Upper lobe of right lung (tissue), 1 donor: ENCODE measurements at regions not wholly inside any gene's neighbourhood (a gene's known extent, or its start where the extent isn't known, plus 50 kb on each side); places are given as distances from the start of the nearest gene placed in this dataset.

Experiments used
- ATAC-seq: fragments of 200-7000 bp; cut with Tn5 transposase; one replicate; pipeline ENCODE4 v1.9.1; 2020; ENCODE audit warnings: mild to moderate bottlenecking, moderate library complexity
- DNase-seq: peaks from one replicate; pipeline ENCODE4 v3.0.0-alpha.2; 2020
- H3K27ac ChIP-seq: fragments of 200-600 bp; one replicate; pipeline ENCODE4 v1.8.0; 2022
- H3K27me3 ChIP-seq: fragments of 200-600 bp; one replicate; pipeline ENCODE4 v1.8.0; 2022; ENCODE audit warnings: mild to moderate bottlenecking
- H3K36me3 ChIP-seq: fragments of 200-600 bp; one replicate; pipeline ENCODE4 v1.8.0; 2022
- H3K4me1 ChIP-seq: fragments of 200-600 bp; one replicate; pipeline ENCODE4 v1.8.0; 2022
- H3K4me3 ChIP-seq: fragments of 200-600 bp; one replicate; pipeline ENCODE4 v1.8.0; 2022; ENCODE audit warnings: mild to moderate bottlenecking
- H3K9me3 ChIP-seq: fragments of 200-600 bp; one replicate; pipeline ENCODE4 v1.8.0; 2022
- intact Hi-C: fragments of 100-400 bp; cut with DNase I; formaldehyde crosslinking; loops from one replicate; pipeline ENCODE4 v1.11.0; 2022
- TF ChIP-seq, protein P1 (sequence below): fragments of 200-600 bp; IDR thresholded peaks from one replicate; pipeline ENCODE4 v1.8.0; 2022; ENCODE audit warnings: antibody characterized with exemption
- donor health status: DM: no; HTN: yes; CAD: no; lungs with severe emphysema.

DNA sequence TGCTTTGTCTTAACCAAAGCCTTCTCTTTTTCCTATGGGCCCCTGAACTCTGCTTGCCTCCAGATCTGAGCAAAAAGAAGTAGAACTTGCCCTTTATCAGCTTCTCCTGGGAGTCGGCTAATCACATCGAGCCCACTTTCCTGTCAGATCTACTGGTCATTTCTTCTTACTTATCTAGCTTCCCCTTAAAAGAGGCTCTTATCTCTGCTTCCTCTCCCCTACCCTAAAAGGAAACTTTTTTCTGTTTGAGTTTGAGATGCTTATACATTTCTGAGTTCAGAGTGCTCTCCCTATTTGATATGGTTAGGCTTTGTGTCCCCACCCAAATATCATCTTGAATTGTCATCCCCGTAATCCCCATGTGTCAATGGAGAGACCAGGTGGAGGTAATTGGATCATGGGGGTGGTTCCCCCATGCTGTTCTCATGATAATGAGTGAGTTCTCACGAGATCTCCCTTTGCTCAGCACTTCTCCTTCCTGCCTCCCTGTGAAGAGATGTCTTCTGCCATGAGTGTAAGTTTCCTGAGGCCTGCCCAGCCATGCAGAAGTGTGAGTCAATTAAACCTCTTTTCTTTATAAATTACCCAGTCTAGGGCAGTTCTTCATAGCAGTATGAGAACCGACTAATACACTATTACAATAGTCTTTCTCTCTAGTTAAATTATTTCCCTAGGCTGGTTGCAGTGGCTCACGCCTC, 114.7 kb upstream of the AMN1 start:
- Histone ChIP-seq H3K27me3 (no peaks in the 10 kb centered on the region), H3K4me3 (no peak overlapping the region), H3K4me1 (no peaks in the 10 kb centered on the region), H3K36me3 (no peaks in the 10 kb centered on the region), H3K27ac (no peak overlapping the region), H3K9me3 (peaks cover 6% of the 10 kb centered on the region)
- ATAC-seq (no peak), DNase-seq (no peak)
- intact Hi-C loops: no loop called here
- TF ChIP-seq, protein P1, sequence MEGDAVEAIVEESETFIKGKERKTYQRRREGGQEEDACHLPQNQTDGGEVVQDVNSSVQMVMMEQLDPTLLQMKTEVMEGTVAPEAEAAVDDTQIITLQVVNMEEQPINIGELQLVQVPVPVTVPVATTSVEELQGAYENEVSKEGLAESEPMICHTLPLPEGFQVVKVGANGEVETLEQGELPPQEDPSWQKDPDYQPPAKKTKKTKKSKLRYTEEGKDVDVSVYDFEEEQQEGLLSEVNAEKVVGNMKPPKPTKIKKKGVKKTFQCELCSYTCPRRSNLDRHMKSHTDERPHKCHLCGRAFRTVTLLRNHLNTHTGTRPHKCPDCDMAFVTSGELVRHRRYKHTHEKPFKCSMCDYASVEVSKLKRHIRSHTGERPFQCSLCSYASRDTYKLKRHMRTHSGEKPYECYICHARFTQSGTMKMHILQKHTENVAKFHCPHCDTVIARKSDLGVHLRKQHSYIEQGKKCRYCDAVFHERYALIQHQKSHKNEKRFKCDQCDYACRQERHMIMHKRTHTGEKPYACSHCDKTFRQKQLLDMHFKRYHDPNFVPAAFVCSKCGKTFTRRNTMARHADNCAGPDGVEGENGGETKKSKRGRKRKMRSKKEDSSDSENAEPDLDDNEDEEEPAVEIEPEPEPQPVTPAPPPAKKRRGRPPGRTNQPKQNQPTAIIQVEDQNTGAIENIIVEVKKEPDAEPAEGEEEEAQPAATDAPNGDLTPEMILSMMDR: no peak

DNA sequence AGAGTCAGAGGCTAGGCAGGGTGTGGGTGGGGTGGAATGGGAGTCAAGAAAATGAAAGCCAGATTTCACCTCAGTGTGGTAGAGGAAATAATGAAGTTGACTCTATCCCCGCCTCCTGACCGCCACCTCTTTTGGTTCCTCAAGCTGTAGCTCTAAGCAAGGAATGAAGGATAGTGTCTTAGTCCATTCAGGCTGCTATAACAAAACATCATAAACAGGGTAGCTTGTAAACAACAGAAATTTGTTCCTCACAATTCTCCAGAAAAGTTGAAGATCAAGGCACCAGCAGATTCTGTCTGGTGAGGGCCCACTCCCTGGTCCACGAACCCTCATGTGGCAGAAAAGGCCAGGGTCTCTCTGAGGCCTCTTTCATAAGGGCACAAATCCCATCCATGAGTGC, 109.1 kb upstream of the AMN1 start:
- H3K4me1 ChIP-seq: peaks cover 1% of the 10 kb centered on the region
- TF ChIP-seq, protein P1: no peak
- no peaks in the 10 kb centered on the region for H3K9me3 ChIP-seq
- DNase-seq: no peak
- H3K27ac ChIP-seq: no peak overlapping the region
- no peak overlapping the region for H3K4me3 ChIP-seq
- intact Hi-C loops: no loop called here
- H3K27me3 ChIP-seq: no peaks in the 10 kb centered on the region
- no peak for ATAC-seq
- H3K36me3 ChIP-seq: no peaks in the 10 kb centered on the region

- Histone ChIP-seq H3K36me3 (no peaks in the 10 kb centered on the region), H3K27me3 (no peaks in the 10 kb centered on the region), H3K9me3 (no peaks in the 10 kb centered on the region), H3K4me1 (peaks cover 3% of the 10 kb centered on the region), H3K4me3 (no peak overlapping the region), H3K27ac (peak overlapping the region; percentile 24)
- ATAC-seq (peak; percentile 50), DNase-seq (no peak)
- intact Hi-C loops: no loop called here
- TF ChIP-seq, protein P1: no peak
These were observed 106.6 kb upstream of the AMN1 start for GRCh38 chr12:31835276-31835882.

DNA sequence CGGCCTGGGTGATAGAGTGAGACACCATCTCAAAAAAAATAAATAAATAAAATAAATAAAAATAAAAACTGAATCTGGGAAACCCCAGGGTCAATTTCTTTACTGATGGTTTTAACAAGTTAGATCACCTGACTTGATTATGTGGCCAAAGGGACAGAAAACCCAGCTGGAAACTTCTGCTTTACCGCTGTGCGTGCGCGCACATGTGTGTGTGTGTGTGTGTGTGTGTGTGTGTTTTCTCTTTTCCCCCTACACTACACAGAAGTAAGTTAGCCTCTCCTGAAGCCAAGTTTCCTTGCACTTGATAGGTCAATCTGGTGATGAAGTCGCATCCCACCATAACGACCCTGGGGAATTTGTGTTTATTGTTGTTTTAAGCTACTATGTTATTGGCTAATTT, 105.3 kb upstream of the AMN1 start:
- DNase-seq: no peak
- Histone ChIP-seq H3K4me1 (peaks cover 3% of the 10 kb centered on the region), H3K9me3 (no peaks in the 10 kb centered on the region), H3K4me3 (no peak overlapping the region), H3K36me3 (no peaks in the 10 kb centered on the region), H3K27me3 (no peaks in the 10 kb centered on the region), H3K27ac (no peak overlapping the region)
- TF ChIP-seq, protein P1: no peak
- ATAC-seq: no peak
- intact Hi-C loops: no loop called here

DNA sequence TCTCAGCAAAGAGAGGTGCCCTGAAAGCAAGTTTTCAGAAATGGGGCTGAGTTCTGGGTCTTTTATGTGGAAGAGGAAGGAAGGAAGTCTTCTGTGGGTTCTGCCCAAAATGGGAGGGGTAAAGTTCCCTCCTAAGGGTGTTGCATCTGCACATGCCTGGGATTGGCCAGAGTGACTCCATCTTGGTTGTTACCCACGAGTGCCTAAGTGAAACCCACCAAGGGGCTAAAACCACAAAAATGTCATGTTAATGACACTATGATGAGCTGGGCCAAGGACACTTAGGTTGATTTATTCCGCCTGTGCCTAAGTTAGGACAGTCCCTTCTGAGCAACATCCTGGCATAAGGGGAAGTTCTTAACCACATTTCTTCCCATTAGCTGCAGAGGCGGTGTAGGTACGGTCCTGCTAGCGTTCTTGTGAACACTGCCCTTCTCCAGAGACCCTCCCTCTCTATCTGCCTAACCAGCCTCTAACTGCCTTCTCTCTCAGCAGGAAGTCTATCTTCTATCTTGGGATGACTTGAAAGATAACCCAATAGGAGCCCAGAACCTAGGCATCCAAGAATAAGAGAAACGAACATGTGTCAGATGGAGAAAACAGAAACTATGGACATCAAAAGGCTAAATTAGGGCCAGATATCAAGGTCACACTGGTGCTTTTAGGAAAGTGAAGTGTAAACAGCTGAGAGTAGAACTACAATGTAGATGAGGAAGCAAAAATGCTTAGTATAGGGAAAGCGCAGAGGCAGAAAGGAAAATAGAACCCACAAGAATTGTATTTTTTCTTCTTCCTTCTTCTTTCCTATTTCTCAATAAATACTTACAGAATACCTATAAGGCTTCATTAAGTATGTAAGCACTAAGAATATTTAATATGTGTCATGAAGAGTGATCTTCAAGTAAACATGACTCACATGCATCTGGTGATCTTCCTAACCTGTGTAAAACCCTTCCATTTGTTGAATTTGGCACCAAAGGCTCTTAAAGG, 104.2 kb upstream of the AMN1 start:
- Histone ChIP-seq H3K36me3 (no peaks in the 10 kb centered on the region), H3K4me1 (peaks cover 3% of the 10 kb centered on the region), H3K4me3 (no peak overlapping the region), H3K27ac (peak overlapping the region; percentile 47), H3K9me3 (no peaks in the 10 kb centered on the region), H3K27me3 (no peaks in the 10 kb centered on the region)
- intact Hi-C loops: no loop called here
- TF ChIP-seq, protein P1: no peak
- DNase-seq (no peak), ATAC-seq (peak; percentile 74)
